ENCODE measurements at regions not wholly inside any gene's neighbourhood (a gene's known extent, or its start where the extent isn't known, plus 50 kb on each side); places are given as distances from the start of the nearest gene placed in this dataset.

DNA sequence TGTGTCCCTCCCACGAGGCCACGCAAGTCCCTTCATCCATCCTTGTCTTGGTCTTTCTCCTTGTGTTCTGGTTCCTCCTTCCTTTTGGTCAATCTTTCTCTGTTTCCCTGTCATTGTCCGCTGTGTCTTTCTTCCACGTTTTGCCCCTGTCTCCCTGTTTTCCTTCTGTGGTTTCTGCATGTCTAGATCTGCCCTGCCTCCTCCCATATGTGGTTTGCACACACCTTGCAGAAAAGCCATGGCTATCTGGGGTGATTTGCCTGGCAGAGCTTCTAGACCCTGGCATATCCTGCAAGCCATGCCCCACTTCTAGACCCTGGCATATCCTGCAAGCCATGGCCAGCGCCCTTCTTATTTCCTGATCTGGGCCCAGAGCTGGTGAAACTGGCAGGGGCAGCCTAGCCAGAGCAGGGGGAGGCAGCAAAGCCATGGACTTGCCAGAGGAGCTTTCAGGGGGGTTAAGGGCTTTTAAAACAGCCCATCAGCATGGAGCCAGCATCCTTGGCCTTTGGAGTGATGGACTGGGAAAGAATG, 131.6 kb upstream of the NECTIN1 start:
- TF ChIP-seq ESRRA (IDR thresholded peaks at IDR 0.05; ENCODE audit: low read length) (no peak), TCF12 (IDR thresholded peaks at IDR 0.05; ENCODE audit: low read depth, low read length) (no peak), NFIC (IDR thresholded peaks at IDR 0.05; ENCODE audit: low read depth, low read length) (no peak), NRF1 (conservative IDR thresholded peaks at IDR 0.05; ENCODE audit: low read depth, low read length) (no peak), FOS (IDR thresholded peaks at IDR 0.05; ENCODE audit: borderline replicate concordance, extremely low read depth, insufficient read length) (no peak), RCOR1 (conservative IDR thresholded peaks at IDR 0.05; ENCODE audit: low read depth, low read length) (no peak)
- TF ChIP-seq, protein P1, sequence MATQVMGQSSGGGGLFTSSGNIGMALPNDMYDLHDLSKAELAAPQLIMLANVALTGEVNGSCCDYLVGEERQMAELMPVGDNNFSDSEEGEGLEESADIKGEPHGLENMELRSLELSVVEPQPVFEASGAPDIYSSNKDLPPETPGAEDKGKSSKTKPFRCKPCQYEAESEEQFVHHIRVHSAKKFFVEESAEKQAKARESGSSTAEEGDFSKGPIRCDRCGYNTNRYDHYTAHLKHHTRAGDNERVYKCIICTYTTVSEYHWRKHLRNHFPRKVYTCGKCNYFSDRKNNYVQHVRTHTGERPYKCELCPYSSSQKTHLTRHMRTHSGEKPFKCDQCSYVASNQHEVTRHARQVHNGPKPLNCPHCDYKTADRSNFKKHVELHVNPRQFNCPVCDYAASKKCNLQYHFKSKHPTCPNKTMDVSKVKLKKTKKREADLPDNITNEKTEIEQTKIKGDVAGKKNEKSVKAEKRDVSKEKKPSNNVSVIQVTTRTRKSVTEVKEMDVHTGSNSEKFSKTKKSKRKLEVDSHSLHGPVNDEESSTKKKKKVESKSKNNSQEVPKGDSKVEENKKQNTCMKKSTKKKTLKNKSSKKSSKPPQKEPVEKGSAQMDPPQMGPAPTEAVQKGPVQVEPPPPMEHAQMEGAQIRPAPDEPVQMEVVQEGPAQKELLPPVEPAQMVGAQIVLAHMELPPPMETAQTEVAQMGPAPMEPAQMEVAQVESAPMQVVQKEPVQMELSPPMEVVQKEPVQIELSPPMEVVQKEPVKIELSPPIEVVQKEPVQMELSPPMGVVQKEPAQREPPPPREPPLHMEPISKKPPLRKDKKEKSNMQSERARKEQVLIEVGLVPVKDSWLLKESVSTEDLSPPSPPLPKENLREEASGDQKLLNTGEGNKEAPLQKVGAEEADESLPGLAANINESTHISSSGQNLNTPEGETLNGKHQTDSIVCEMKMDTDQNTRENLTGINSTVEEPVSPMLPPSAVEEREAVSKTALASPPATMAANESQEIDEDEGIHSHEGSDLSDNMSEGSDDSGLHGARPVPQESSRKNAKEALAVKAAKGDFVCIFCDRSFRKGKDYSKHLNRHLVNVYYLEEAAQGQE (IDR thresholded peaks at IDR 0.05; ENCODE audit: low read depth, low read length) = no peak
- TF ChIP-seq, protein P2, sequence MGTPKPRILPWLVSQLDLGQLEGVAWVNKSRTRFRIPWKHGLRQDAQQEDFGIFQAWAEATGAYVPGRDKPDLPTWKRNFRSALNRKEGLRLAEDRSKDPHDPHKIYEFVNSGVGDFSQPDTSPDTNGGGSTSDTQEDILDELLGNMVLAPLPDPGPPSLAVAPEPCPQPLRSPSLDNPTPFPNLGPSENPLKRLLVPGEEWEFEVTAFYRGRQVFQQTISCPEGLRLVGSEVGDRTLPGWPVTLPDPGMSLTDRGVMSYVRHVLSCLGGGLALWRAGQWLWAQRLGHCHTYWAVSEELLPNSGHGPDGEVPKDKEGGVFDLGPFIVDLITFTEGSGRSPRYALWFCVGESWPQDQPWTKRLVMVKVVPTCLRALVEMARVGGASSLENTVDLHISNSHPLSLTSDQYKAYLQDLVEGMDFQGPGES (IDR thresholded peaks at IDR 0.05) = no peak
- TF ChIP-seq, protein P3, sequence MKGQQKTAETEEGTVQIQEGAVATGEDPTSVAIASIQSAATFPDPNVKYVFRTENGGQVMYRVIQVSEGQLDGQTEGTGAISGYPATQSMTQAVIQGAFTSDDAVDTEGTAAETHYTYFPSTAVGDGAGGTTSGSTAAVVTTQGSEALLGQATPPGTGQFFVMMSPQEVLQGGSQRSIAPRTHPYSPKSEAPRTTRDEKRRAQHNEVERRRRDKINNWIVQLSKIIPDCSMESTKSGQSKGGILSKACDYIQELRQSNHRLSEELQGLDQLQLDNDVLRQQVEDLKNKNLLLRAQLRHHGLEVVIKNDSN (IDR thresholded peaks at IDR 0.05; ENCODE audit: borderline replicate concordance, extremely low read length, insufficient read depth, low read depth, low read length) = no peak
